PC-3 (cell line): ENCODE measurements at regions not wholly inside any gene's neighbourhood (a gene's known extent, or its start where the extent isn't known, plus 50 kb on each side); places are given as distances from the start of the nearest gene placed in this dataset.
A peak's percentile ranks its signal among the peaks of the same experiment; 100 is the strongest.

Source experiments
- ATAC-seq: fragments of 200-7000 bp; cut with Tn5 transposase; 2 replicates; pipeline ENCODE4 v1.9.1; 2020; ENCODE audit warnings: mild to moderate bottlenecking, moderate library complexity
- BruUV-seq: library from RNA; stranded (reverse); fragments of 400-500 nt; replicated peaks from 2 replicates; lab custom pipeline; 2021; lab: Mats Ljungman, UMichigan
- CTCF ChIA-PET: fragments of 300-600 bp; sonication (Branson Sonifier 250); formaldehyde crosslinking; loops from one replicate; lab custom pipeline; 2022; ENCODE audit warnings: antibody characterized with exemption; lab: Charles Lee
- POLR2A ChIA-PET: fragments of 300-600 bp; sonication (Branson Sonifier 250); formaldehyde crosslinking; loops from one replicate; lab custom pipeline; 2022; ENCODE audit warnings: antibody characterized with exemption; ENCODE audit not compliant: unreplicated experiment; lab: Charles Lee
- DNase-seq: peaks from one replicate; pipeline ENCODE4 v3.0.0-alpha.2; 2015
- H2AFZ ChIP-seq: fragments of 300-600 bp; sonication (generic); 2 replicates; pipeline ENCODE4 v1.6.0; 2016; ENCODE audit warnings: antibody characterized with exemption, low read length
- H3F3A ChIP-seq: fragments of 300-600 bp; sonication (generic); one replicate; pipeline ENCODE4 v1.6.0; 2017; ENCODE audit warnings: antibody characterized with exemption, low read length, control low read depth, mild to moderate bottlenecking; ENCODE audit not compliant: unreplicated experiment
- H3K27ac ChIP-seq: fragments of 300-600 bp; sonication (generic); 2 replicates; pipeline ENCODE4 v1.5.1; 2016; ENCODE audit warnings: mild to moderate bottlenecking, low read length
- H3K27me3 ChIP-seq: fragments of 300-600 bp; sonication (generic); 2 replicates; pipeline ENCODE4 v1.6.1; 2016; ENCODE audit warnings: low read length, mixed read lengths
- H3K36me3 ChIP-seq: fragments of 300-600 bp; sonication (generic); 2 replicates; pipeline ENCODE4 v1.6.1; 2016; ENCODE audit warnings: low read depth, mixed run types, low read length, mixed read lengths
- H3K4me1 ChIP-seq: fragments of 300-600 bp; sonication (generic); 2 replicates; pipeline ENCODE4 v1.5.1; 2016; ENCODE audit warnings: low read length; ENCODE audit not compliant: insufficient read depth
- H3K4me2 ChIP-seq: fragments of 300-600 bp; sonication (generic); 2 replicates; pipeline ENCODE4 v1.6.0; 2016; ENCODE audit warnings: low read length
- H3K4me3 ChIP-seq: fragments of 300-600 bp; sonication (generic); 2 replicates; pipeline ENCODE4 v1.5.1; 2016; ENCODE audit warnings: mild to moderate bottlenecking, low read length, mixed read lengths
- H3K79me2 ChIP-seq: fragments of 300-600 bp; sonication (generic); 2 replicates; pipeline ENCODE4 v1.6.1; 2017; ENCODE audit warnings: low read length, mixed read lengths
- H3K9ac ChIP-seq: fragments of 300-600 bp; sonication (generic); 2 replicates; pipeline ENCODE4 v1.6.0; 2016; ENCODE audit warnings: mild to moderate bottlenecking, low read length
- H3K9me2 ChIP-seq: fragments of 300-600 bp; sonication (generic); replicated peaks from 2 replicates; pipeline ENCODE4 v1.6.1; 2016; ENCODE audit warnings: mixed run types, low read length, mixed read lengths
- H3K9me3 ChIP-seq: fragments of 300-600 bp; sonication (generic); 2 replicates; pipeline ENCODE4 v1.6.1; 2016; ENCODE audit warnings: low read length, mixed read lengths
- H4K20me1 ChIP-seq: fragments of 300-600 bp; sonication (generic); 2 replicates; pipeline ENCODE4 v1.6.1; 2016; ENCODE audit warnings: low read length, mixed read lengths
- CTCF ChIP-seq: fragments of 300-600 bp; sonication (generic); conservative IDR thresholded peaks from 2 replicates; pipeline ENCODE4 v1.5.1; 2017; ENCODE audit warnings: antibody characterized with exemption, low read depth, mild to moderate bottlenecking, low read length
- EZH2 ChIP-seq: fragments of 300-600 bp; sonication (generic); IDR thresholded peaks from one replicate; pipeline ENCODE4 v1.6.1; 2017; ENCODE audit warnings: antibody characterized with exemption, mild to moderate bottlenecking, low read length; ENCODE audit not compliant: unreplicated experiment
- EZH2phosphoT487 ChIP-seq: fragments of 300-600 bp; sonication (generic); IDR thresholded peaks from 2 replicates; pipeline ENCODE4 v1.6.1; 2018; ENCODE audit warnings: mild to moderate bottlenecking, antibody characterized with exemption, low read length, borderline replicate concordance
- intact Hi-C: fragments of 100-400 bp; cut with micrococcal nuclease; formaldehyde crosslinking; loops from 2 replicates; pipeline ENCODE4 v1.9.0; 2023

GRCh38 chr3:87161851-87162250, 65.3 kb upstream of the CHMP2B start:
- Histone ChIP-seq H3F3A (no peaks in the 10 kb centered on the region), H3K4me3 (no peak overlapping the region), H3K36me3 (peaks cover 7% of the 10 kb centered on the region; the same call in 1 of the 2 replicates), H3K9me2 (no peaks in the 10 kb centered on the region), H3K4me2 (no peak overlapping the region), H3K9me3 (peaks cover 9% of the 10 kb centered on the region; the same call in 1 of the 2 replicates), H4K20me1 (no peaks in the 10 kb centered on the region), H3K9ac (no peak overlapping the region), H3K4me1 (no peaks in the 10 kb centered on the region), H3K27ac (no peak overlapping the region), H3K79me2 (no peaks in the 10 kb centered on the region), H2AFZ (peak overlapping the region; percentile 23; the same call in 1 of the 2 replicates), H3K27me3 (no peaks in the 10 kb centered on the region)
- BruUV-seq, result no TSS peak
- POLR2A ChIA-PET, result no interaction called here
- no peak for TF ChIP-seq CTCF
- no peak for TF ChIP-seq EZH2
- no peak for TF ChIP-seq EZH2phosphoT487
- DNase-seq (no peak), ATAC-seq (no peak)
- CTCF ChIA-PET, result no interaction called here
- intact Hi-C loops, result no loop called here

- Histone ChIP-seq H3K27ac (no peak overlapping the region), H3K9me2 (no peaks in the 10 kb centered on the region), H3K4me2 (no peak overlapping the region), H4K20me1 (no peaks in the 10 kb centered on the region), H3K9me3 (peaks cover 5% of the 10 kb centered on the region; the same call in 1 of the 2 replicates), H2AFZ (peak overlapping the region; percentile 23; the same call in 1 of the 2 replicates), H3K79me2 (no peaks in the 10 kb centered on the region), H3K9ac (no peak overlapping the region), H3K36me3 (peaks cover 7% of the 10 kb centered on the region; the same call in 1 of the 2 replicates), H3K4me1 (no peaks in the 10 kb centered on the region), H3K4me3 (no peak overlapping the region), H3F3A (no peaks in the 10 kb centered on the region), H3K27me3 (no peaks in the 10 kb centered on the region)
- no TSS peak for BruUV-seq
- DNase-seq, result no peak
- intact Hi-C loops, result no loop called here
- CTCF ChIA-PET, result no interaction called here
- TF ChIP-seq EZH2, result no peak
- TF ChIP-seq EZH2phosphoT487, result no peak
- no peak for TF ChIP-seq CTCF
- ATAC-seq, result no peak; the same call in 1 of the 2 replicates
- POLR2A ChIA-PET, result no interaction called here
These were observed 65.7 kb upstream of the CHMP2B start for GRCh38 chr3:87161417-87161816.

GRCh38 chr3:87161013-87161412, 66.1 kb upstream of the CHMP2B start:
- no peak for ATAC-seq
- POLR2A ChIA-PET, result no interaction called here
- Histone ChIP-seq H3K4me1 (no peaks in the 10 kb centered on the region), H3K4me2 (no peak overlapping the region), H4K20me1 (no peaks in the 10 kb centered on the region), H3K36me3 (peaks cover 6% of the 10 kb centered on the region; the same call in 1 of the 2 replicates), H2AFZ (no peak overlapping the region), H3F3A (no peaks in the 10 kb centered on the region), H3K9me2 (no peaks in the 10 kb centered on the region), H3K27ac (no peak overlapping the region), H3K27me3 (no peaks in the 10 kb centered on the region), H3K9me3 (peaks cover 1% of the 10 kb centered on the region; the same call in 1 of the 2 replicates), H3K79me2 (no peaks in the 10 kb centered on the region), H3K9ac (no peak overlapping the region), H3K4me3 (no peak overlapping the region)
- no TSS peak for BruUV-seq
- no peak for TF ChIP-seq EZH2phosphoT487
- no peak for DNase-seq
- CTCF ChIA-PET, result no interaction called here
- intact Hi-C loops, result no loop called here
